GM23248 (cell line): ENCODE measurements at regions not wholly inside any gene's neighbourhood (a gene's known extent, or its start where the extent isn't known, plus 50 kb on each side); places are given as distances from the start of the nearest gene placed in this dataset.

Source experiments
- EZH2 ChIP-seq: fragments of 200-600 bp; sonication (generic); IDR thresholded peaks from 2 replicates; pipeline ENCODE4 v1.6.1; 2018; ENCODE audit warnings: antibody characterized with exemption, mild to moderate bottlenecking; ENCODE audit not compliant: insufficient read depth, poor library complexity, severe bottlenecking
- EZH2phosphoT487 ChIP-seq: fragments of 200-600 bp; sonication (generic); IDR thresholded peaks from 2 replicates; pipeline ENCODE4 v1.6.1; 2018; ENCODE audit warnings: antibody characterized with exemption, moderate library complexity, mild to moderate bottlenecking, low read depth; ENCODE audit not compliant: insufficient read depth

DNA sequence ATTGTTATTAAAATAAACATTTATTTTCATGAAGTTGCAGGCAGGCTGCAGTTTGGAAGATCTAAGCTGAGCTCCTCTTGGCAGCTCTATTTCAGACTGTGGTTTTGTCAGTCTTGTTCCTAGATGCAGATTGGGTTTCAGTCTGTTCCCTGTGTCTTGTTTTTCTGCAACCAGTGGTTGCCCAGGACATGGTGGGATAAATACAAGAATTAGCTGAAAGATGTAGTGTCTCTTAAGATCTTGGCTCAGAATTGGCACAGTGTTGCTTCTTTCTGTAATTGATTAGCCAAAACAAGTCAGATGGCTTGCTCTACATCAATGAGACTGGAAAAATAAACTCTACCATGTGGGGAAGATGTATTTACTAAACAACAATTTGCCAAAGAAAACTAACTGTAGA, 283.0 kb upstream of the BOD1L1 start:
- no peak for TF ChIP-seq EZH2
- TF ChIP-seq EZH2phosphoT487: no peak
